H9 (cell line): ENCODE measurements at regions not wholly inside any gene's neighbourhood (a gene's known extent, or its start where the extent isn't known, plus 50 kb on each side); places are given as distances from the start of the nearest gene placed in this dataset.

Experiments used
- DNase-seq: peaks from one replicate; pipeline ENCODE4 v3.0.0-alpha.2; 2017
- H2AFZ ChIP-seq: one replicate; pipeline ENCODE4 v1.6.1; 2013; ENCODE audit warnings: mild to moderate bottlenecking, low read length, control low read depth, moderate library complexity
- H2AK5ac ChIP-seq: 2 replicates; pipeline ENCODE4 v1.6.1; 2013; ENCODE audit warnings: low read length, control low read depth, mixed read lengths; ENCODE audit not compliant: insufficient read length
- H2BK120ac ChIP-seq: one replicate; pipeline ENCODE4 v1.6.1; 2013; ENCODE audit warnings: low read depth, mild to moderate bottlenecking, low read length, control low read depth, inconsistent platforms; ENCODE audit not compliant: poor library complexity, severe bottlenecking
- H2BK12ac ChIP-seq: 2 replicates; pipeline ENCODE4 v1.6.1; 2013; ENCODE audit warnings: low read length, control low read depth, mixed read lengths, low read depth; ENCODE audit not compliant: insufficient read length
- H2BK15ac ChIP-seq: 2 replicates; pipeline ENCODE4 v1.6.1; 2013; ENCODE audit warnings: low read depth, low read length, control low read depth
- H2BK20ac ChIP-seq: one replicate; pipeline ENCODE4 v1.6.1; 2013; ENCODE audit warnings: low read depth, mild to moderate bottlenecking, low read length, control low read depth, inconsistent platforms; ENCODE audit not compliant: poor library complexity, severe bottlenecking
- H2BK5ac ChIP-seq: 2 replicates; pipeline ENCODE4 v1.6.1; 2013; ENCODE audit warnings: low read length, control low read depth, mixed read lengths; ENCODE audit not compliant: insufficient read length
- H3K14ac ChIP-seq: 2 replicates; pipeline ENCODE4 v1.6.1; 2013; ENCODE audit warnings: low read length, control low read depth; ENCODE audit not compliant: insufficient read depth
- H3K18ac ChIP-seq: 2 replicates; pipeline ENCODE4 v1.6.1; 2013; ENCODE audit warnings: low read depth, mild to moderate bottlenecking, mixed read lengths, low read length, control low read depth; ENCODE audit not compliant: insufficient read length
- H3K23ac ChIP-seq: 2 replicates; pipeline ENCODE4 v1.6.1; 2013; ENCODE audit warnings: low read length, control low read depth, mixed read lengths, low read depth; ENCODE audit not compliant: insufficient read length
- H3K23me2 ChIP-seq: 2 replicates; pipeline ENCODE4 v1.6.1; 2013; ENCODE audit warnings: low read depth, mild to moderate bottlenecking, mixed read lengths, low read length, control low read depth; ENCODE audit not compliant: insufficient read length, poor library complexity, severe bottlenecking
- H3K27ac ChIP-seq: 2 replicates; pipeline ENCODE4 v1.5.1; 2013; ENCODE audit warnings: low read length, control low read depth, mixed read lengths, low read depth; ENCODE audit not compliant: insufficient read length
- H3K27me3 ChIP-seq: 2 replicates; pipeline ENCODE4 v1.6.1; 2013; ENCODE audit warnings: low read length, control low read depth, inconsistent platforms; ENCODE audit not compliant: insufficient read depth
- H3K4ac ChIP-seq: 2 replicates; pipeline ENCODE4 v1.6.1; 2013; ENCODE audit warnings: low read depth, mild to moderate bottlenecking, control low read depth, inconsistent platforms, low read length, moderate library complexity
- H3K4me1 ChIP-seq: 2 replicates; pipeline ENCODE4 v1.6.1; 2013; ENCODE audit warnings: low read length, control low read depth, inconsistent platforms; ENCODE audit not compliant: insufficient read depth
- H3K4me2 ChIP-seq: 2 replicates; pipeline ENCODE4 v1.6.1; 2013; ENCODE audit warnings: low read length, control low read depth, mixed read lengths; ENCODE audit not compliant: insufficient read length, insufficient read depth
- H3K56ac ChIP-seq: 2 replicates; pipeline ENCODE4 v1.6.1; 2013; ENCODE audit warnings: low read depth, mild to moderate bottlenecking, mixed read lengths, low read length, control low read depth; ENCODE audit not compliant: insufficient read length
- H3K79me1 ChIP-seq: 2 replicates; pipeline ENCODE4 v1.6.1; 2013; ENCODE audit warnings: low read depth, mild to moderate bottlenecking, moderate library complexity, low read length, control low read depth, inconsistent platforms; ENCODE audit not compliant: insufficient read depth, poor library complexity, severe bottlenecking
- H3K79me2 ChIP-seq: 2 replicates; pipeline ENCODE4 v1.6.1; 2013; ENCODE audit warnings: low read length, control low read depth, inconsistent platforms; ENCODE audit not compliant: insufficient read depth
- H3K9ac ChIP-seq: 2 replicates; pipeline ENCODE4 v1.6.1; 2013; ENCODE audit warnings: low read length, control low read depth, mixed read lengths; ENCODE audit not compliant: insufficient read length; ENCODE audit errors: extremely low read depth
- H3K9me3 ChIP-seq: one replicate; pipeline ENCODE4 v1.6.1; 2013; ENCODE audit warnings: low read depth, low read length, inconsistent platforms; ENCODE audit not compliant: control insufficient read depth
- H3T11ph ChIP-seq: one replicate; pipeline ENCODE4 v1.6.1; 2013; ENCODE audit warnings: mild to moderate bottlenecking, low read length, control low read depth, inconsistent platforms
- H4K20me1 ChIP-seq: one replicate; pipeline ENCODE4 v1.6.1; 2013; ENCODE audit not compliant: control insufficient read depth, insufficient read length, insufficient read depth
- H4K5ac ChIP-seq: 2 replicates; pipeline ENCODE4 v1.6.1; 2013; ENCODE audit warnings: low read depth, mild to moderate bottlenecking, mixed read lengths, low read length, control low read depth; ENCODE audit not compliant: insufficient read length
- H4K8ac ChIP-seq: replicated peaks from 2 replicates; pipeline ENCODE4 v1.6.1; 2013; ENCODE audit warnings: low read length, control low read depth, mixed read lengths, low read depth; ENCODE audit not compliant: insufficient read length
- H4K91ac ChIP-seq: 2 replicates; pipeline ENCODE4 v1.6.1; 2013; ENCODE audit warnings: low read depth, mild to moderate bottlenecking, moderate library complexity, mixed read lengths, low read length, control low read depth; ENCODE audit not compliant: insufficient read length
- H3K27ac Mint-ChIP-seq, 3 experiments: 2 replicates in 2 of 3; 3 replicates in 1 of 3; pipeline ENCODE4 v1.8.0; 2020 to 2021; ENCODE audit warnings: mixed read lengths in 3 of 3, mild to moderate bottlenecking in 1 of 3, moderate library complexity in 1 of 3
- H3K27me3 Mint-ChIP-seq: 2 replicates; pipeline ENCODE4 v1.8.0; 2021; ENCODE audit warnings: low read depth, mild to moderate bottlenecking, moderate library complexity, mixed read lengths
- H3K36me3 Mint-ChIP-seq, 3 experiments: 2 replicates in 2 of 3; 3 replicates in 1 of 3; pipeline ENCODE4 v1.8.0; 2020 to 2021; ENCODE audit warnings: low read depth in 3 of 3, mixed read lengths in 3 of 3; ENCODE audit not compliant: insufficient read depth in 1 of 3
- H3K4me1 Mint-ChIP-seq, 2 experiments: 2 replicates each; pipeline ENCODE4 v1.8.0; 2020; ENCODE audit warnings: mixed read lengths in 2 of 2
- H3K4me3 Mint-ChIP-seq, 2 experiments: 2 replicates in 1 of 2; 3 replicates in 1 of 2; pipeline ENCODE4 v1.8.0; 2020 to 2021; ENCODE audit warnings: mild to moderate bottlenecking in 2 of 2, mixed read lengths in 2 of 2, moderate library complexity in 1 of 2
- H3K9me3 Mint-ChIP-seq, 2 experiments: 2 replicates in 1 of 2; 3 replicates in 1 of 2; pipeline ENCODE4 v1.8.0; 2020; ENCODE audit warnings: mild to moderate bottlenecking in 2 of 2, mixed read lengths in 2 of 2, moderate library complexity in 1 of 2
- WGBS: extraction: QIAGEN DNeasy Blood & Tissue Kit; methylation state at CpG from one replicate; pipeline ENCODE4 v1.1.7; 2013; ENCODE audit warnings: missing lambda C conversion rate, low lambda C conversion rate, mixed read lengths; ENCODE audit not compliant: insufficient read length; ENCODE audit errors: extremely low coverage; 5-methylcytosine and 5-hydroxymethylcytosine counted together
- TF ChIP-seq, protein P1 (sequence below): fragments of 200-600 bp; sonication (generic); conservative IDR thresholded peaks from 3 replicates; pipeline ENCODE4 v1.8.0; 2021; ENCODE audit warnings: antibody characterized with exemption, mild to moderate bottlenecking

- Histone ChIP-seq H3K9me3 (no peaks in the 10 kb centered on the region), H4K20me1 (no peaks in the 10 kb centered on the region), H2BK20ac (no peak overlapping the region), H3K4me1 (no peaks in the 10 kb centered on the region), H2BK120ac (no peak overlapping the region), H3K27me3 (no peaks in the 10 kb centered on the region), H2AK5ac (no peak overlapping the region), H3K23me2 (no peaks in the 10 kb centered on the region), H3K4me2 (no peak overlapping the region), H2AFZ (no peak overlapping the region), H3K9ac (no peak overlapping the region), H3K56ac (no peak overlapping the region), H2BK12ac (no peak overlapping the region), H2BK5ac (no peak overlapping the region), H3K79me2 (no peaks in the 10 kb centered on the region), H3T11ph (no peak overlapping the region), H4K8ac (no peak overlapping the region), H3K4ac (no peak overlapping the region), H3K14ac (no peak overlapping the region), H3K23ac (no peak overlapping the region), H3K18ac (no peak overlapping the region), H4K91ac (no peak overlapping the region), H3K79me1 (no peaks in the 10 kb centered on the region), H4K5ac (no peak overlapping the region), H2BK15ac (no peak overlapping the region), H3K27ac (no peak overlapping the region)
- DNase-seq = no peak
- H3K9me3 Mint-ChIP-seq = peaks cover 10 to 21% of the 10 kb centered on the region in 2 experiments
- H3K27ac Mint-ChIP-seq = no peak overlapping the region
- H3K4me3 Mint-ChIP-seq = no peak overlapping the region
- TF ChIP-seq, protein P1, sequence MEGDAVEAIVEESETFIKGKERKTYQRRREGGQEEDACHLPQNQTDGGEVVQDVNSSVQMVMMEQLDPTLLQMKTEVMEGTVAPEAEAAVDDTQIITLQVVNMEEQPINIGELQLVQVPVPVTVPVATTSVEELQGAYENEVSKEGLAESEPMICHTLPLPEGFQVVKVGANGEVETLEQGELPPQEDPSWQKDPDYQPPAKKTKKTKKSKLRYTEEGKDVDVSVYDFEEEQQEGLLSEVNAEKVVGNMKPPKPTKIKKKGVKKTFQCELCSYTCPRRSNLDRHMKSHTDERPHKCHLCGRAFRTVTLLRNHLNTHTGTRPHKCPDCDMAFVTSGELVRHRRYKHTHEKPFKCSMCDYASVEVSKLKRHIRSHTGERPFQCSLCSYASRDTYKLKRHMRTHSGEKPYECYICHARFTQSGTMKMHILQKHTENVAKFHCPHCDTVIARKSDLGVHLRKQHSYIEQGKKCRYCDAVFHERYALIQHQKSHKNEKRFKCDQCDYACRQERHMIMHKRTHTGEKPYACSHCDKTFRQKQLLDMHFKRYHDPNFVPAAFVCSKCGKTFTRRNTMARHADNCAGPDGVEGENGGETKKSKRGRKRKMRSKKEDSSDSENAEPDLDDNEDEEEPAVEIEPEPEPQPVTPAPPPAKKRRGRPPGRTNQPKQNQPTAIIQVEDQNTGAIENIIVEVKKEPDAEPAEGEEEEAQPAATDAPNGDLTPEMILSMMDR = no peak
- H3K27me3 Mint-ChIP-seq = peaks cover 2% of the 10 kb centered on the region; the same call in 1 of the 2 replicates
- no CpG with 5 or more reads among the region's 3 CpGs for WGBS
- H3K36me3 Mint-ChIP-seq = peaks cover 8 to 23% (median 9%) of the 10 kb centered on the region in 3 experiments
- H3K4me1 Mint-ChIP-seq = peaks cover 12 to 13% of the 10 kb centered on the region in 2 experiments
Measured at GRCh38 chr16:5330058-5330457, 232.5 kb upstream of the EEF2KMT start.
